SK-N-SH (cell line): ENCODE measurements at regions not wholly inside any gene's neighbourhood (a gene's known extent, or its start where the extent isn't known, plus 50 kb on each side); places are given as distances from the start of the nearest gene placed in this dataset.

Experiments used
- CTCF ChIA-PET: fragments of 300-600, 350-600 bp; formaldehyde crosslinking; extraction: SDS; loops from one replicate; lab custom pipeline; 2021; lab: Yijun Ruan, JAX
- POLR2A ChIA-PET: fragments of 350-600 bp; sonication (Branson Sonifier 250); formaldehyde crosslinking; extraction: SDS; loops from one replicate; lab custom pipeline; 2020; ENCODE audit warnings: antibody characterized with exemption, inconsistent platforms; lab: Yijun Ruan, JAX
- DNase-seq: peaks from one replicate; pipeline ENCODE4 v3.0.0; 2012
- H2AFZ ChIP-seq: fragments of 200-600 bp; sonication (generic); 2 replicates; pipeline ENCODE4 v1.8.1; 2016; ENCODE audit warnings: antibody characterized with exemption, mild to moderate bottlenecking, low read depth
- H3F3A ChIP-seq: fragments of 200-600 bp; sonication (generic); replicated peaks from 2 replicates; pipeline ENCODE3; 2016; ENCODE audit warnings: antibody characterized with exemption, mild to moderate bottlenecking; ENCODE audit not compliant: insufficient read depth
- H3K27ac ChIP-seq, 2 experiments: fragments of 200-500 bp in 1 of 2; fragments of 200-600 bp in 1 of 2; sonication (Bioruptor generic) in 1 of 2; sonication (generic), shearing (Covaris generic) in 1 of 2; 2 replicates each; pipeline versions ENCODE4 v1.5.1 to v1.6.1; 2014 to 2016; ENCODE audit warnings: low read depth in 2 of 2, inconsistent platforms in 1 of 2, low read length in 1 of 2, mild to moderate bottlenecking in 1 of 2, mixed read lengths in 1 of 2
- H3K27me3 ChIP-seq: fragments of 200-600 bp; sonication (generic), shearing (Covaris generic); 2 replicates; pipeline ENCODE4 v1.6.1; 2016; ENCODE audit warnings: mixed run types; ENCODE audit not compliant: insufficient read depth
- H3K36me3 ChIP-seq, 2 experiments: fragments of 200-500 bp in 1 of 2; fragments of 200-600 bp in 1 of 2; sonication (Bioruptor generic) in 1 of 2; sonication (generic) in 1 of 2; replicated peaks in 1 of 2; 2 replicates each; pipeline versions ENCODE3 to v1.5.1; 2014 to 2016; ENCODE audit warnings: low read length in 1 of 2, mild to moderate bottlenecking in 1 of 2; ENCODE audit not compliant: insufficient read depth in 2 of 2, control insufficient read depth in 1 of 2
- H3K4me1 ChIP-seq, 2 experiments: fragments of 200-500 bp in 1 of 2; fragments of 200-600 bp in 1 of 2; sonication (Bioruptor generic) in 1 of 2; sonication (generic), shearing (Covaris generic) in 1 of 2; 2 replicates each; pipeline versions ENCODE4 v1.5.1 to v1.6.1; 2014 to 2016; ENCODE audit warnings: low read depth in 1 of 2, low read length in 1 of 2, mixed run types in 1 of 2; ENCODE audit not compliant: insufficient read depth in 2 of 2, control insufficient read depth in 1 of 2
- H3K4me2 ChIP-seq: fragments of 200-600 bp; sonication (generic), shearing (Covaris generic); 2 replicates; pipeline ENCODE4 v1.6.1; 2017; ENCODE audit warnings: mixed run types
- H3K4me3 ChIP-seq, 2 experiments: fragments of 200-500 bp in 1 of 2; fragments of 200-600 bp in 1 of 2; sonication (Bioruptor generic) in 1 of 2; sonication (generic), shearing (Covaris generic) in 1 of 2; 2 replicates each; pipeline versions ENCODE4 v1.5.1 to v1.8.1; 2014 to 2016; ENCODE audit warnings: low read depth in 2 of 2, inconsistent platforms in 1 of 2, low read length in 1 of 2, mild to moderate bottlenecking in 1 of 2, mixed read lengths in 1 of 2, moderate library complexity in 1 of 2
- H3K79me2 ChIP-seq: fragments of 200-600 bp; sonication (generic); 2 replicates; pipeline ENCODE4 v1.8.1; 2017; ENCODE audit warnings: mild to moderate bottlenecking; ENCODE audit not compliant: insufficient read depth
- H3K9ac ChIP-seq: fragments of 200-600 bp; sonication (generic); 2 replicates; pipeline ENCODE4 v1.6.1; 2017; ENCODE audit warnings: mixed run types
- H3K9me2 ChIP-seq: fragments of 200-600 bp; sonication (generic); 2 replicates; pipeline ENCODE4 v1.6.1; 2017; ENCODE audit warnings: mixed run types
- H3K9me3 ChIP-seq: fragments of 200-600 bp; sonication (generic); 2 replicates; pipeline ENCODE4 v1.6.1; 2017; ENCODE audit warnings: mixed run types, mild to moderate bottlenecking, moderate library complexity
- H4K20me1 ChIP-seq: fragments of 200-600 bp; sonication (generic); 2 replicates; pipeline ENCODE4 v1.6.1; 2017; ENCODE audit warnings: mild to moderate bottlenecking, mixed run types; ENCODE audit not compliant: insufficient read depth
- CHD2 ChIP-seq: fragments of 150-350 bp; IDR thresholded peaks from 2 replicates; pipeline ENCODE4 v1.6.1; 2018; ENCODE audit warnings: low read length; ENCODE audit not compliant: partially characterized antibody
- ELF1 ChIP-seq: IDR thresholded peaks from 2 replicates; pipeline ENCODE4 v1.4.0; 2012
- FOSL2 ChIP-seq: IDR thresholded peaks from 2 replicates; pipeline ENCODE4 v1.4.0; 2012; ENCODE audit warnings: low read depth, mild to moderate bottlenecking, moderate library complexity, borderline replicate concordance
- GABPA ChIP-seq: IDR thresholded peaks from 2 replicates; pipeline ENCODE4 v1.4.0; 2012; ENCODE audit warnings: low read depth, mild to moderate bottlenecking
- NRF1 ChIP-seq: IDR thresholded peaks from 2 replicates; pipeline ENCODE4 v1.6.1; 2012; ENCODE audit warnings: low read depth, mild to moderate bottlenecking, low read length
- PBX3 ChIP-seq: IDR thresholded peaks from 2 replicates; pipeline ENCODE4; 2012
- RAD21 ChIP-seq: IDR thresholded peaks from 2 replicates; pipeline ENCODE4 v1.6.1; 2012; ENCODE audit warnings: mild to moderate bottlenecking, low read length
- RCOR1 ChIP-seq: fragments of 150-350 bp; IDR thresholded peaks from 2 replicates; pipeline ENCODE4 v1.6.1; 2017; ENCODE audit warnings: antibody characterized with exemption, low read length
- RXRA ChIP-seq: IDR thresholded peaks from 2 replicates; pipeline ENCODE4 v1.4.0; 2012; ENCODE audit warnings: low read depth, mild to moderate bottlenecking, borderline replicate concordance
- SIN3A ChIP-seq: IDR thresholded peaks from 2 replicates; pipeline ENCODE4 v1.6.1; 2012; ENCODE audit warnings: low read depth, mild to moderate bottlenecking, low read length, moderate library complexity, borderline replicate concordance
- TEAD4 ChIP-seq: IDR thresholded peaks from 2 replicates; pipeline ENCODE4 v1.4.0; 2012; ENCODE audit warnings: mild to moderate bottlenecking, borderline replicate concordance; ENCODE audit not compliant: insufficient read depth
- USF1 ChIP-seq: IDR thresholded peaks from 2 replicates; pipeline ENCODE4 v1.4.0; 2012; ENCODE audit warnings: low read depth, borderline replicate concordance
- WGBS: methylation state at CpG from one replicate; pipeline ENCODE4 v1.1.6; 2017; ENCODE audit warnings: low lambda C conversion rate; 5-methylcytosine and 5-hydroxymethylcytosine counted together

- no peaks in the 10 kb centered on the region for H3K36me3 ChIP-seq
- H3K27ac ChIP-seq: no peak overlapping the region
- H3K79me2 ChIP-seq: no peaks in the 10 kb centered on the region
- H3K4me3 ChIP-seq: no peak overlapping the region
- no peak overlapping the region for H3K9ac ChIP-seq
- no peak for DNase-seq
- H3K27me3 ChIP-seq: peaks cover 5% of the 10 kb centered on the region; the same call in 1 of the 2 replicates
- H3K9me3 ChIP-seq: no peaks in the 10 kb centered on the region
- no peaks in the 10 kb centered on the region for H3K4me1 ChIP-seq
- no peak overlapping the region for H2AFZ ChIP-seq
- no peaks in the 10 kb centered on the region for H3K9me2 ChIP-seq
- H3F3A ChIP-seq: no peaks in the 10 kb centered on the region
- ChIA-PET CTCF (no interaction called here), POLR2A (no interaction called here)
- no peaks in the 10 kb centered on the region for H4K20me1 ChIP-seq
- no peak overlapping the region for H3K4me2 ChIP-seq
- TF ChIP-seq USF1: no peak
- TF ChIP-seq RAD21: no peak
- no peak for TF ChIP-seq TEAD4
- no peak for TF ChIP-seq GABPA
- no peak for TF ChIP-seq RXRA
- no peak for TF ChIP-seq RCOR1
These were observed 256.3 kb downstream of the OGFRL1 start for GRCh38 chr6:71544906-71545305.

GRCh38 chr6:71545905-71546304, 257.3 kb downstream of the OGFRL1 start:
- no peak overlapping the region for H3K4me3 ChIP-seq
- no peak overlapping the region for H3K9ac ChIP-seq
- ChIA-PET POLR2A (no interaction called here), CTCF (no interaction called here)
- TF ChIP-seq ELF1 (no peak), NRF1 (no peak), FOSL2 (no peak), SIN3A (no peak), CHD2 (no peak), PBX3 (no peak), USF1 (no peak)
- no peak overlapping the region for H3K4me2 ChIP-seq
- H3K9me2 ChIP-seq: no peaks in the 10 kb centered on the region
- no peak for DNase-seq
- no peaks in the 10 kb centered on the region for H3K4me1 ChIP-seq
- no peak overlapping the region for H2AFZ ChIP-seq
- H3K27me3 ChIP-seq: peaks cover 5% of the 10 kb centered on the region; the same call in 1 of the 2 replicates
- no peak overlapping the region for H3K27ac ChIP-seq
- H3K9me3 ChIP-seq: no peaks in the 10 kb centered on the region
- no peaks in the 10 kb centered on the region for H4K20me1 ChIP-seq
- H3F3A ChIP-seq: no peaks in the 10 kb centered on the region
- H3K36me3 ChIP-seq: no peaks in the 10 kb centered on the region
- WGBS: 85% methylated on average over 3 of the region's 3 CpGs
- no peaks in the 10 kb centered on the region for H3K79me2 ChIP-seq
